A673 (cell line): ENCODE measurements at regions not wholly inside any gene's neighbourhood (a gene's known extent, or its start where the extent isn't known, plus 50 kb on each side); places are given as distances from the start of the nearest gene placed in this dataset.

ENCODE experiments used
- BruUV-seq: library from RNA; stranded (reverse); fragments of 400-500 nt; replicated peaks from 2 replicates; lab custom pipeline; 2021; lab: Mats Ljungman, UMichigan
- CTCF ChIA-PET: fragments of 300-600 bp; sonication (Branson Sonifier 250); formaldehyde crosslinking; loops from one replicate; lab custom pipeline; 2022; ENCODE audit warnings: antibody characterized with exemption; lab: Charles Lee
- POLR2A ChIA-PET: fragments of 300-600 bp; sonication (Branson Sonifier 250); formaldehyde crosslinking; loops from one replicate; lab custom pipeline; 2022; ENCODE audit warnings: antibody characterized with exemption; ENCODE audit not compliant: low non-redundant PET; lab: Charles Lee
- DNase-seq: peaks from one replicate; pipeline ENCODE4 v3.0.0-alpha.2; 2015; ENCODE audit warnings: low spot score
- H3K27ac ChIP-seq: fragments of 200-600 bp; sonication (generic); 2 replicates; pipeline ENCODE4 v1.5.1; 2016; ENCODE audit warnings: mixed run types, low read depth, mild to moderate bottlenecking, mixed read lengths, antibody characterized with exemption, low read length; ENCODE audit not compliant: poor library complexity, severe bottlenecking
- H3K27me3 ChIP-seq: fragments of 200-600 bp; sonication (generic); replicated peaks from 2 replicates; pipeline ENCODE4 v1.6.1; 2017; ENCODE audit warnings: mixed run types, low read depth, mild to moderate bottlenecking, mixed read lengths, antibody characterized with exemption, low read length; ENCODE audit not compliant: insufficient read depth, poor library complexity
- H3K36me3 ChIP-seq: fragments of 200-600 bp; sonication (generic); 2 replicates; pipeline ENCODE4 v1.6.1; 2016; ENCODE audit warnings: mixed run types, mild to moderate bottlenecking, mixed read lengths, antibody characterized with exemption, low read length; ENCODE audit not compliant: insufficient read depth, poor library complexity, severe bottlenecking
- H3K4me1 ChIP-seq: fragments of 200-600 bp; sonication (generic); 2 replicates; pipeline ENCODE4 v1.6.1; 2017; ENCODE audit warnings: mixed run types, mild to moderate bottlenecking, mixed read lengths, antibody characterized with exemption, low read length; ENCODE audit not compliant: insufficient read depth, poor library complexity, severe bottlenecking
- H3K4me3 ChIP-seq: fragments of 200-600 bp; sonication (generic); 2 replicates; pipeline ENCODE4 v1.5.1; 2016; ENCODE audit warnings: low read depth, mixed run types, mild to moderate bottlenecking, mixed read lengths, low read length; ENCODE audit not compliant: poor library complexity, severe bottlenecking
- H3K9me3 ChIP-seq: fragments of 200-600 bp; sonication (generic); 2 replicates; pipeline ENCODE4 v1.6.1; 2016; ENCODE audit warnings: mixed run types, low read depth, mild to moderate bottlenecking, mixed read lengths, antibody characterized with exemption, low read length; ENCODE audit not compliant: poor library complexity, severe bottlenecking
- CTCF ChIP-seq: fragments of 300-800, 200-600 bp; sonication (generic); conservative IDR thresholded peaks from 2 replicates; pipeline ENCODE4 v1.5.1; 2017; ENCODE audit warnings: low read depth, mild to moderate bottlenecking, antibody characterized with exemption, low read length, moderate library complexity, mixed read lengths
- EZH2 ChIP-seq: fragments of 200-600 bp; sonication (generic); IDR thresholded peaks from 2 replicates; pipeline ENCODE4 v1.6.1; 2017; ENCODE audit warnings: borderline replicate concordance, low read depth, mild to moderate bottlenecking, mixed read lengths, antibody characterized with exemption, low read length; ENCODE audit not compliant: poor library complexity, severe bottlenecking
- intact Hi-C: fragments of 100-400 bp; cut with micrococcal nuclease; formaldehyde crosslinking; loops from one replicate; pipeline ENCODE4 v1.10.0; 2022; ENCODE audit not compliant: unreplicated experiment

- H3K27me3 ChIP-seq: no peaks in the 10 kb centered on the region
- POLR2A ChIA-PET: no interaction called here
- H3K9me3 ChIP-seq: peaks cover 2% of the 10 kb centered on the region
- no peak overlapping the region for H3K27ac ChIP-seq
- H3K36me3 ChIP-seq: no peaks in the 10 kb centered on the region
- intact Hi-C loops: no loop called here
- H3K4me1 ChIP-seq: peaks cover 4% of the 10 kb centered on the region
- DNase-seq: no peak
- no TSS peak for BruUV-seq
- TF ChIP-seq EZH2: no peak
- no peak for TF ChIP-seq CTCF
- H3K4me3 ChIP-seq: no peak overlapping the region
- CTCF ChIA-PET: no interaction called here
These were observed 70.4 kb upstream of the ARHGAP20 start for GRCh38 chr11:110782616-110783015.

DNA sequence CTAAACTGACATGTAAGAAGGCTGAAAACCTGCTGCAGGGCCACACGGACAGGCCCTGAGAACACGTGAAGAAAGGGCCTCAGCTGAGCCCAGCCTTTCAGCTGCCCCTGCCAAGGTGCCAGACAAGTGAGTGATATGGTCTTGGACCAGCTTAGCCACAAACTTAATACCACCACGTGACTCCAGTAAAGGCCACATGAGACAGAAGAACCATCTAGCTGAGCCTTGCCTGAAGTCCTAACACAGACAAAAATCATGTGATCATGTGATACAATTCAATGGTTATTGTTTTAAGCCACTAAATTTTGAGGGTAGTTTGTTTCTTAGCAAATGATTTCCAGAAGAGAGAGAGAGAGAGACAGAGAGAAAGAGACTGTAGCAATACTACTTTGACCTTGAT is 66.9 kb upstream of the ARHGAP20 start:
- no peak overlapping the region for H3K27ac ChIP-seq
- intact Hi-C loops: no loop called here
- POLR2A ChIA-PET: no interaction called here
- CTCF ChIA-PET: no interaction called here
- peaks cover 5% of the 10 kb centered on the region for H3K4me1 ChIP-seq
- H3K36me3 ChIP-seq: no peaks in the 10 kb centered on the region
- H3K9me3 ChIP-seq: no peaks in the 10 kb centered on the region
- H3K27me3 ChIP-seq: no peaks in the 10 kb centered on the region
- no TSS peak for BruUV-seq
- DNase-seq: no peak
- H3K4me3 ChIP-seq: no peak overlapping the region
- TF ChIP-seq CTCF (no peak), EZH2 (no peak)

GRCh38 chr11:110778343-110778742 is 66.1 kb upstream of the ARHGAP20 start:
- CTCF ChIA-PET: no interaction called here
- intact Hi-C loops: no loop called here
- BruUV-seq: no TSS peak

More at GRCh38 chr11:110778343-110778742, 66.1 kb upstream of the ARHGAP20 start:
- TF ChIP-seq EZH2: no peak
- TF ChIP-seq CTCF: no peak
- Histone ChIP-seq H3K9me3 (no peaks in the 10 kb centered on the region), H3K27ac (no peak overlapping the region), H3K4me1 (peaks cover 5% of the 10 kb centered on the region), H3K4me3 (no peak overlapping the region), H3K27me3 (no peaks in the 10 kb centered on the region), H3K36me3 (no peaks in the 10 kb centered on the region)
- no peak for DNase-seq
- POLR2A ChIA-PET: no interaction called here
